Epithelial cell of esophagus (primary cell): ENCODE measurements at regions not wholly inside any gene's neighbourhood (a gene's known extent, or its start where the extent isn't known, plus 50 kb on each side); places are given as distances from the start of the nearest gene placed in this dataset.

Source experiments
- DNase-seq: peaks from one replicate; pipeline ENCODE4 v3.0.0; 2010; ENCODE audit warnings: low read depth
- H3K4me3 ChIP-seq: 2 replicates; pipeline ENCODE4 v1.5.1; 2011; ENCODE audit warnings: mild to moderate bottlenecking, low read length, control low read depth
- CTCF ChIP-seq: IDR thresholded peaks from 2 replicates; pipeline ENCODE4 v1.5.1; 2011; ENCODE audit warnings: low read depth, mild to moderate bottlenecking, low read length, control low read depth, inconsistent platforms; ENCODE audit not compliant: insufficient read depth; ENCODE audit errors: missing control alignments

DNA sequence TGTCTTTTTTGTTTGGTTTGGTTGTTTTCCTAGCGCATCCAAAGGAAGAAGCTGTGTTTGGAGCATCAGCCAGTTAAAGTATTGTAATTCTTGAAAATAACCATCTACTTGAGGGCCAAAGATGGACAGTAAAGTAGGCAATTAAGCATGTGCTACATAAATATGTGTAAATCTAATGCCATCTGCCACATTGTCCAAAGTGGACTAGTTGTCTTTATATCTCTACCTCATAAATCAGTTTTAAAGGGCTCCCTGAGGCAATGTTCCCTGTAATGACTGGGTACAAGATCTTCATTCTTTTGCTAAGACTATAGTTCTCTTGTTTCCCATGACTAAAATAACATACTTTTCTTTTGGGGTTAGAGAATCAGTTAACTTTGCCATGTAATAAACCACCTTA lies 460.0 kb upstream of the RARB start:
- no peak for DNase-seq
- no peak for TF ChIP-seq CTCF
- H3K4me3 ChIP-seq: no peak overlapping the region

- TF ChIP-seq CTCF: no peak
- DNase-seq: no peak
- H3K4me3 ChIP-seq: no peak overlapping the region
Observed at GRCh38 chr3:24972491-24972890, 455.6 kb upstream of the RARB start.

GRCh38 chr3:24981309-24981708 lies 446.8 kb upstream of the RARB start:
- TF ChIP-seq CTCF: no peak
- no peak overlapping the region for H3K4me3 ChIP-seq
- no peak for DNase-seq

GRCh38 chr3:24981924-24982323 lies 446.1 kb upstream of the RARB start:
- DNase-seq: no peak
- H3K4me3 ChIP-seq: no peak overlapping the region
- TF ChIP-seq CTCF: no peak

- no peak for TF ChIP-seq CTCF
- no peak overlapping the region for H3K4me3 ChIP-seq
- no peak for DNase-seq
Observed at GRCh38 chr3:24985668-24986067, 442.4 kb upstream of the RARB start.

GRCh38 chr3:24986612-24987011 lies 441.5 kb upstream of the RARB start:
- no peak overlapping the region for H3K4me3 ChIP-seq
- no peak for DNase-seq
- no peak for TF ChIP-seq CTCF

GRCh38 chr3:24999357-24999756 lies 428.7 kb upstream of the RARB start:
- H3K4me3 ChIP-seq: no peak overlapping the region
- no peak for TF ChIP-seq CTCF
- DNase-seq: no peak
